Stimulated activated CD4-positive, alpha-beta T cell treated with anti-CD3 and anti-CD28 coated beads, Interleukin-15, amount 100 ng/mL, for 24 hours (primary cell): ENCODE measurements at regions not wholly inside any gene's neighbourhood (a gene's known extent, or its start where the extent isn't known, plus 50 kb on each side); places are given as distances from the start of the nearest gene placed in this dataset.
"Not testable (repeated sequence)": the region's sequence is repeated elsewhere in the genome, so short reads cannot be mapped to it uniquely, and the experiment has no call there.

ENCODE experiments used
- DNase-seq: peaks from one replicate; pipeline ENCODE4 v3.0.0-alpha.2; 2020

DNA sequence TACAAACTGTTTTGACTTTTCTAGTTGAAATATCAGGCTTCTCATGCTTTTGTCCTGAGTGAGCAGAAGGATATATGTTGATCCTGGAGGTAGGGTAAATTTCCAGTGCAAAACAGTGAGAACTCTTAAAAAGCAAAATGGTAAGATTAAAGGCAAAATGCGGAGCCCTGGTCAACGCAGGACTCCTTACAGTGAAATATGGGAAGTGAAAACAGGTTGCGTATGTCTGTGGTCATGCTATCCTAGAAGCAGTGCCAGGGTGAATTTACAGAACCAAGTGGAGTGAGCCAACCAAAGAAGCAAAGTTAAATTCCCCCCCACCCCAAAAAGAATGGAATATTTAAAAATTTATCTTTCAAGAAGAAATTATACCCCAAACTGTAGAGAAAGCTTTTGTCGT is 256.4 kb downstream of the NR2F2 start:
- DNase-seq: no peak

DNA sequence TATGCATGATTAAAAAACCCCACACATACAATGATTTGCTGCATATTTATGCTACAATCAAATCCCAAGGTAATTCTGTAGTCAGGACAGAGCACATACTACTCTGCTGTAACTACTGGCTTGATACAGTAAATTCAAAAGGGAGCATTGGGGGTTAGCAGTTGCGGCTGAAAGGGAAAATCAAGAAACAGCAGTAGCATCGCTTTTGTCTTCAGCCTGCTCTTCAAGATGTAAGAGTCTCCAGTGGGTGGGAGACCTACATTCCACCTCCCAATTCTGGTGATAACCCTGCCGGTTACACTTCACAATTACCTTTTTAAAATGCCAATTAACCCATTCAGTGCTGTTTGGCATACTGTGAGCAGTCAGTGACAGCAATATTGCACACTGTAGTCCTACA is 259.4 kb downstream of the NR2F2 start:
- DNase-seq: no peak

DNA sequence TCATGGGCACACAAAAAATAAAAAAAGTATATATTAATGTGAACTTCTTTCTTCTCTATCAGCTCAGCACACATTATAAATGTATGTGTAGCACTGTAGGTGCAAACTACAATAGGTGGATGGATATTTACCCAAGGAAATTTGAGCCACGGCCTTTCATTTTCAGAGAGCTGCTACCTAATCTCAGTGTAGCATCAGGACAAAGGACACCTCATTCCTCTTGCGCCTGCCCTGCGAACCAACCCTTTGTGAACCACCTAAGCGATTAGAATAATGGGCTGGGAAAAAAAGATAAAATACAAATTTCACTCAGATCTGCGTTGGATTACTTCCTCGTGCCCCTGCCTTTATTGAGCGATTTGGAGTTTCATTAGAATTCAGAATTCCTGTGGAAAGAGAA is 263.2 kb downstream of the NR2F2 start:
- no peak for DNase-seq

DNA sequence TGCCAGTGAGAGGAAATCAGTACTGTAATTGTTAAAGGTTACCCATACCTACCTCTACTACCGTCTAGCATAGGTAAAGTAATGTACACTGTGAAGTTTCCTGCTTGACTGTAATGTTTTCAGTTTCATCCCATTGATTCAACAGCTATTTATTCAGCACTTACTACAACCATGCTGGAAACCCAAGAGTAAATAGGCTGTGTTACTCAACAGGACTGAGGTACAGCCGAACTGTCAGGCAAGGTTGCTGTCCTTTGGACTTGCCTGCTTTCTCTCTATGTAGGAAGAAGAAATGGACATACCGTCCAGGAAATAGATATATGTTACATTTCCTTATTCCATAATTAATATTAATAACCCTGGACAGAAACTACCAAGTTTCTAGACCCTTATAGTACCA is 265.5 kb downstream of the NR2F2 start:
- DNase-seq: no peak

DNA sequence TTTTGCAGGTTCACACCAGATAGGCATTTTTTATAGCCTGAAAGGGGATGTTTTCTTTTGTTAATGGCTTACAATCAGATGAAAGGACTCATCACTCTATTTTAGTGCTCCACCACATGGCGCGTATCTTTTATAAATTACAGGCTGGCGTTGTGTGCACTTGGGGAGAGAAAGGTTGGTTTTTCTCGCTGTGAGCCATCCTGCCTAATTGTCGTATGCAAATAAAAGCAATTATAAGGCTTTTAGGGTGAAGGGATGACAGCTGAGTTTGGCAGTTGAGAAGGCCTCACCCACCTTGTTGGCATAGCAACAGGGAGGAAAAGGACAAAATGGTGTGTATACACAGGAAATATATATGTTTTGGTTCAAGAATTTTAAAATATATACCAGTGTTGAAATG is 268.0 kb downstream of the NR2F2 start:
- DNase-seq: no peak

DNA sequence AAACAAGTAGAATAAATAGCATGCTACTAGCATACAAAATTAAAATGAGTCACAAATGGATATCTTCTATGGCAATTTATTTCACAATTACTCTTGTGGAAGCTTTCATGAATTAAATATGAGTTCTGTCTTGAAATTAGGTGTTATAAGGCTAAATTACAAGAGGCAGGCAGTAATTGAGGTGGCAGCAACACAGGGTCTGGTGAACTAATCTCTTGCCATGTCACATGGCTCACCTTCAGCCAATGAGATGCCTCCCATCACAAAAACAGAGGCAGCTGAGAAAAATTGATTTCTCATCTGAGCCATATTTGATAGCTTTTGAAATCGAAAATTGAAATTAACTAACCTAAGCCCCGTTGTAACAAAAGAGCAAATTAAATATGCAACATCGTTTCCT is 268.8 kb downstream of the NR2F2 start:
- no peak for DNase-seq

DNA sequence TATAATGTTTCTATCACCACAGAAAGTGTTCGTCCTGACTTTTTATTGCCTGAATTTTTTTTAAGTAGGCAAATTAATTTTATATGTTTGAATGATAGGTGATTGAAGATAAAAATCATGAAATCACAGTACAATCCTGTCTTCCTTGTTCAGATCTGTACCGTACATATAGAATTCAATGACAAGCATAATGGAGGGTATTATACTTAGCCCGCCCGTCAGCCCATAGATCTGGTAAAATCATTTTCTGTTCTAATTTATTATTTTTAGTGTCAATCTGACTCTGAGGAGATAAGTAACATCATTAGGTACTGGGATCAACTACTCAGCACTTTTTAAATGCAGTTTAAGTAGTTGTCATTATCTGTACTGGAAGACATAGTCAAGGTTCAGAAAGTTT is 269.9 kb downstream of the NR2F2 start:
- DNase-seq: no peak

DNA sequence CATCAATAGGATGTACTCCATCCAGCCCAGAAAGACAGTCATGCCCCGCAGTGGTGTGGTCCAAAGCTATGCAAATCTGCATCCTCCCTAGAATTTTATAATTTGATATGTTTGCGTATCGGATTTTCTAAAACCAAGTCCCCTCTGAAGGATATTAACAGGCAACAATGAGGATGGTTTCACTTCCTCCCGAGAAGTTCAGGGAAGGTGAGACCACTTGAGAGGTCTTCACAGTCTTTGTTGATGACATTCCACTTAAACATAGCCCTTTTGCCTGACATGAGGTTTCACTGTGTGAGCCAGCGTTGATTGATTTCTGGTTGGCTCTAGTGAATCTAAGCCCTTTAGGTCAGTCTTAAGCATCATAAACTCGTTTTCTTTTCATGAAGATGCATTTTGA is 276.1 kb downstream of the NR2F2 start:
- no peak for DNase-seq

DNA sequence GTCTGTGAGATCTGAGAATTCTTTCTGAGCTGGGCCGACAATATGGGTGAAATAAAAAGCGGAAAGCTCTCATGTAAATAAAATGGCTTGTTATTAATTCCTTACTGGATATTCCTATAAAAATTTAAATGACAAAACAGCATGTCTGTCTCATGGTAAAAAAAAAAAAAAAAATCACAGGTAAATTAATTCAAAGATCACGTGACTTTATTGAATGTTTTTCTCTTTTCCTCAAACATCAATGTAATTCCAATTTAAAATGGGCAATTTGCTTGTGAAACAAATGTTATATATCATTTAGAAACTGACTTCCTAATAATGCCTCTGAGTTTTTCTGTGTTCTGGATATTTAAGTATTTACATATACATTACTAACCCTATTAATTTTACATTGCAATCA is 280.3 kb downstream of the NR2F2 start:
- DNase-seq: no peak

DNA sequence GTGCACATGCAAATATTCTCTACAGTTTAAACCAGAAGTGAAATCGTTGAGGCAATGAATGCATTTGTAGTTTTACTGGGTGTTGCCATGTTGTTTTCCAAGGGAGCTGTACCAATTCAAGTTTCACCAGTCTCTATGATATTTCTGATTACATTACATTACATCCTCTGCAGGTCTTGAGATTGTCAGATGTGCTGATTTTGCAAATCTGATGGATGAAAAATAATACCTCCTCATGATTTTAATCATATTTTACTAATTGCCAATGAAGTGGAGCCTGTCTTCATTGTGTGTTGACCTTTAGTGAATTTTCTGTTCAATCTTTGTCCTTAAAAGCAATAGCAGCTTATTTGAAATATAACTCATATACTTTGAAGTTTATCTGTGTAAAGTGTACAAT is 282.4 kb downstream of the NR2F2 start:
- DNase-seq: no peak

DNA sequence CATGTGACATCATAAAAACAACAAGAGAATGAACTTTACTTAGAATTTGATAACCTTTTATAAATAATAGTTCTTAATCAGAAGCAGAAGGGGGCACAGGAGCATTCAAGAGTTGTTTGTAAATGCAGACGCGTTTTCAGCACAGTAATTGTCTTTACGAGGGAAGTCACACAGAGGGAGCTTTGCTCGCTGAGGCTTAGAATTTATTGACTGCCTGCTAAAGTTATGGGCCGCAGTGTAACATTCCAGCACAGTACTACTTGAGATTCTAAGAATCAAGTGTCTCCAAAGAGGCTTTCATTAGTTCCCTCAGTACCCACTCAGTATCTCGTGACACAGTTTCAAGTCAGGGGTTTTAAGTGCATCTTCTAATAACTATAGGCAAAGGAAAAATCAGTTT is 288.7 kb downstream of the NR2F2 start:
- no peak for DNase-seq

DNA sequence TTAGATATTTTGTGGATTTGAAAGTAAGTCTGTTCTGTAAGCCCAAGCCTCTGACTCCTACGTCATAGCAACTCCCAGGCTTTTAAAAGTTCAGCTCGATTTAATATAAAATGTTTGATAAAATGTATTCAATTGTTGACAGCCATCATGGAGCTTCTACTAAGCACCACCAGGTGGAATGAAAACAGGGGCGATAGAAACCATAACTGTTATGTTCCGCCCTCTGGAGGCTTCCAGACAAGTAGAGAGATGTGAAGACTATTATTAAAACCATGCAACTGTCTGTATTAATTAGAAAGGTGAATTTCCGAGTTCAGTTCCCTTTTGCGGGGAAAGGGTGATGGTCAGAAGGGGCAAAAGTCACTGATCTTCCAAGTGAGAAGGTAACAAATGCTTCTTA is 292.2 kb downstream of the NR2F2 start:
- DNase-seq: no peak

DNA sequence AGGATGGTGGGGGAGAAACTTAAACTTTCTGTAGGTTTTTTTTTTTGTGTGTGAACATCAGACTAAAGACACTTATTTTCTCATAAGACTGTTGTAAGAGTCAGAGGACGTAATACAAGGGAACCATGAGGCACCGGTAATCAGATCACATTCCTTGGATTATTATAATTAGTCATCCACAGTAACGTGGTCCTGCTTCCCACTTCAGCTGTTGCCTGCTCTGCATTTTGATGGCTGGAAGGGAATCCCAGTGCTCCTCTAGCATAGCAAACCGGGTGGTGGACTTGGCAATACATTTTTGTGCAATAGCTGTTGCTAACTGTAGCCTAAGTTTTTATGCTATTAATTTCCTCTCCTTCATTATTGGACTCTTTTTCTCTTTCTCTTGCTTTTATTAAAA is 294.8 kb downstream of the NR2F2 start:
- no peak for DNase-seq

DNA sequence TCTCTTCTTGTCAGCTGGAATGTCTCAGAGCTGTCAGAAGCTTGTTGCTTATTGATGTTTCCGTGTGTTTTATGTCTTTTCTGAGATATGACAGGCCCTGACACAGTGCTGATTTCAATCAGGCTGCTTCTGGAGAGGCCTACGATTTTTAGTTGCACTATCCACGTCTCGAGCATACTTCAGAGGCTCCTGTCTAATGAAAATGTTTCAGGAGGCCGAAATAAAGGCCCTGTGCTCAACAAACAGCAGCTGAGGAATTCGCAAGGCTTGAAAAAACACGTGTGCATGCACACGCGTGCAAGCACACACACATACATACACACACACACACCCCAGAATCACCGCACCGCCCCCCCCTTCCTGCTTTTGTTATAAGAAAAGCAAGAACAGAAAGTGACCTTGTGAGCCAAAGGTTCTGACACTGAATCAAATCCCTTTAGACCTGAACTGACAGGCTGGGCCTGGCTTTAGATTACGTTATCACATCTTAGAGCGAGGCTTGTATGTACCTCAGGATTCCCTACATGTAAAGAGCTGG is 296.6 kb downstream of the NR2F2 start:
- DNase-seq: no peak

DNA sequence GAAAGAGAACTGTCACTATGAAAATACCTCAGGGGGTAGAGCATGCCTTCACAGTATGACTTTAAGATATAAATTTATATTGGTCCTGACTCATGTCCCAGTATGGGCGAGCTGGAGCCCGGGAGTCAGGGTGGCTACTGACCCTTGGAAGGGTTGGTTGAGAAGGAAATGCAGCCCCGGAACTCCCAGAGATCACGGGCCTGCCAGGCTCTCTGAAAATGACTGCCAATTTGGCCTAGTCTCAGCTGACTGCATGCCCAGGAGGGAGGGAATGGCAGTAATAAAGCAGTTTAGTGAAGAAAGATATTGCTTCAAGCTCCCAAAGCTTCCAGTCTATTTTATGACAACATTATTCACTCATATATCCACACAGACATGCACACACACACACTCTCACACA is 299.0 kb downstream of the NR2F2 start:
- DNase-seq: no peak

DNA sequence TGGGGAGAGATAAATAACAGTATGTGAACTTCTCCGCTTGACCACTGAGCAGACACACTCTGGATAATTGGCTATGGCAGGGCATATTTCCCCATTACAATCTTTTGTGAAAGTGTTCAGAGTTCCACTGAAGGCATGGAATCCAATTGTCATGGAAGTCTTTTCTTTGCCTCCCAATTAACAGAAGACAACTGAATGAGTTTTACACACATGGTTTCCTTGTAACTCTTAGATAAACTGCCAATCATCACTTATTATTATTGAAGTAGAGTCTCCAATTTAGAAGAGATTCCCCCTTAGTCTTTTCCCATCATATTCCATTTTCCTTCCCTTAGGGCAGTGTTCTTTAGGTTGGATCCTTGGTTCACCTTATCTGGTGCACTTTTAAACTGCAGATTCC is 308.3 kb downstream of the NR2F2 start:
- DNase-seq: no peak

DNA sequence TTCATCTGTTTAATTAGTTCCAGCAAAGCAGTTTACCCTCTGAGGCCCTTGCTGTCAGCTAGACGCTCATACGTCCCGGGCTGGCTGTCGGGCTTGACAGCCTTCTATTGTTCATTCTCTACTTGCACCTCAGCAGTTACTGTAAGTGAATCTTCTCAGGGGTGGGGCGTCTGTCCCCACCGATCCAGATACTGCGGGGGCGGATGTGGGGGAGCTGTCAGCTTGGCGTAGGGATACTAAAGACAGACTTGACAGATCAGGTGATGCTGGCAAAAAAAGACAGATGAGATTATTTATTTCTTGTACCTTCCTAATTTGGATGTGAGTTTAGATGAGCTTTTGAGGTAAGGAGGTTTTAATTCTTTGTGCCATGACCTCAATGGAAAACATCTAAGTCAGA is 315.3 kb downstream of the NR2F2 start:
- no peak for DNase-seq

DNA sequence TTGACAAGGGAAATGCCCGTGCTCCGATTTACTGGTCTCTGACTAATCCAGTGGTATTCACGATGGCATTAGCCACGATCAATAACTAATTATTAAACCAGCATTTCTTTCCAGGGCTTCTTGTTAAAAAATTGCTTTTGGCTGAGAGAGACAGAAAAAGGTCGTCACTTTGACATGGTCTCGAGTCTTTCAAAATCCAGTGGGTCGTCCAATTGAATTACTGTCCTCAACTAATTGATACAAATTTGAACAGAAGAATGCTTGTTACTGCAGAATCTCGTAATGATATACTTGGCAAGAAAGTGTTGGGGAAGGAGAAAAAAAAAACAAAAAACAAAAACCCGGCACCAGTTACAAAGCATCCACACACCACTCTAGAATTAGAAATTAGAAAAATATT is 318.4 kb downstream of the NR2F2 start:
- no peak for DNase-seq

DNA sequence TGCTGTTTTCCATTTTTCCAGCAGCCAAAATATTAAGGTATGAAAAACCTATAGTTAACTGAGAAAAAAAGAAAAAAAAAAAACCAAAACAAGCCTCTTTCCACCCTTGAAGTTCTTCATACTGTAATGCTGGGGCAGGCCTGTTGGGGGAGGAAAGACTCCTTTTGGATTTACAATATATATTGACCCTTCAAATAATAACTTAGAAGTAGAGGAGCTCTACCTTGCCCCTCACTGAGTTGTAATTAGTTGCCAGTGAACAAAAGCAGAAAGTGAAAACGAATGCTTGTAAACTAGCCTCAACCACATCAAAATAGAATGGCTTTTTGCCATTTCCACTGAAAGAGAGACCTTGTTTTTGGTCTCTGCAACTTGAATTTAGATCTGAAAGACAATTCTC is 326.6 kb downstream of the NR2F2 start:
- DNase-seq: no peak

DNA sequence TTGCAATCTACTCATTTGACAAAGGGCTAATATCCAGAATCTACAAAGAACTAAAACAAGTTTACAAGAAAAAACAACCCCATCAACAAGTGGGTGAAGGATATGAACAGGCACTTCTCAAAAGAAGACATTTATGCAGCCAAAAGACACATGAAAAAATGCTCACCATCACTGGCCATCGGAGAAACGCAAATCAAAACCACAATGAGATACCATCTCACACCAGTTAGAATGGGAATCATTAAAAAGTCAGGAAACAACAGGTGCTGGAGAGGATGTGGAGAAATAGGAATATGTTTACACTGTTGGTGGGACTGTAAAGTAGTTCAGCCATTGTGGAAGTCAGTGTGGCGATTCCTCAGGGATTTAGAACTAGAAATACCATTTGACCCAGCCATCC is 336.5 kb downstream of the NR2F2 start:
- DNase-seq: not testable (repeated sequence)

DNA sequence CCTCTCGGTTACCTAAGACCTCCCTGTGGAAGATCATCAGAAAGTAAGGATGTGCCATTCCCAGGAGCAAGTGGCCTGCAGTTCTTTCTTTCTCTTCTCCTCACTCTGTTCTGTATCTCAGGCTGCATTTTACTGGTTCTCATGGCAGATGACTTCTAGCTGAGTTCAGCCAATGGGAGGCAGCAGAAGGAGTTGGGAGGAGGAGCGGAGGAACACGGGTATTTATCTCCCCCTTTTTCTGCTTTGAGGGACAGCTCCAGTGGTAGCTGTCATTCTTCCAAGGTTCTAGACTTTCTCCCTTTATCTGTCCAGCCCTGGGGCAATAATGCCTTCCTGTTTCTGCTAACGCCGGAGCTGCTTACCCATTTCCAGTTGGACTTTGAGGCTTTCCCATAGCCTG is 339.9 kb downstream of the NR2F2 start:
- DNase-seq: no peak

DNA sequence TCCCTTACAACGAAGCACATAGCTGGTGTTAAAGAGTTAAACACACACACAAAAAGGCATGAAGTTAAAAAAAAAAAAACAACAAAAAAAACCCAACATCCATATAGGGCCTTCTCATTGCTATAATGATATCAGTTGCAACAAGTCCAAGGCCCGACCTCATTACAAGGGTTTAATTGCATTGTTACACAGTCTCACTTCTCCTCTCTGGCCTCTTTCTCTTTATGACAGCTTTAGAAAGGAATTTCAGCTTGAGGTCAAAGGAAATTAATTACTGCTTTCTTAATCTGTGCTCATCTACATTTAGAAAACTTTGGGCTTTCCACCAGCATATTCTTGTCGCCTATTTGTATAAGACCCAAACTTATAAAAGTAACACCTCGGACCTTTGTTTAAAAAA is 342.1 kb downstream of the NR2F2 start:
- no peak for DNase-seq

DNA sequence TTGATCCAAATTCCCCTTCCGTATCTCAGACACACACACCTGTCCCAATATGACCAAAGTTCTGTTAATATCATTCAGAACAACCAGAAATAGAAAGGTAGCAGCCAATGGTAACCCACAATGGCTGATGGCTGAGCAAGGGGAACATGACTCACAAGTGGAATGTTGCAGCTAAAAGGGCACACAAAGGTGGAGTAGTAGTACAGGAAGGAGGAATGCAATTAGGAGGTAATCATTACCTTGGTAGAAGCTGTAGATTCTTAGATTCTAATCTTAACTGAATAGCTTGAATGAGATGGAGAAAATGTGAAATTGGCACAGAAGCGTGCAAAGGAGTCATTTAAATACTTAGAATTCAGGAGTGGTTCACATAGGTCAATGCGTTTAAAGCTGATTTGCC is 347.9 kb downstream of the NR2F2 start:
- no peak for DNase-seq

DNA sequence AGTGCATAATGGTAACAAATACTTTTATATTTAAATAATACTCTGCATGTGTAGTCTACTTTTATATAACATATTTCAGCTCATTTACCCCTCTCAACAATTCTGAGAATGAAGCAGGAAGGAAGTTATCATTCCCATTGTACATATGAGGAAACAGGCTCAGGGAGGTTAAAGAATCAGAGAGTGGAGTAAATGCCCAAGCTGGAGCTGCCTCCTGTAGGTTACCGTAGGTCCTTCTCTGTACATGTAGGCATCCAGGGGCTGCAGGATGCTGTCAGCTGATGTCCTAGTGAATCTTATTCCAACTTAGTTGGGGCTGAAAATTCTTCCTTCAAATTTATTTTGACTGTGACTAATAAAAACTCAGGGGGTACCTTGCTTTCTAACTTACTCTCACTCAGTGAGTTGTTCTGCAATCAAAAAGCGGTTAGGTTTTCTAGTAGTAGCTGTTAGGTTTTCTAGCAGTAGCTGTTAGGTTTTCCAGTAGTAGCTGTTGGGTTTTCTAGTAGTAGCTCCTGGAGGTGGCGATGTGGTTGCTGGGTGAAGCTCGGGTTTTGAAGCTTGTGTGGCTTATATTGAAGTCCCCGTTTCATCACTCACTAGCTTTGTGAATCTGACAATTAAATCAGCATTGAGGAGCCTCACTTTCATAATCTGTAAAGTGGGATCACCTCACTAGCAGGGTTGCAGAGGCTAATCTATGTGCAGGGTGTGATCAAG is 357.0 kb downstream of the NR2F2 start:
- no peak for DNase-seq

DNA sequence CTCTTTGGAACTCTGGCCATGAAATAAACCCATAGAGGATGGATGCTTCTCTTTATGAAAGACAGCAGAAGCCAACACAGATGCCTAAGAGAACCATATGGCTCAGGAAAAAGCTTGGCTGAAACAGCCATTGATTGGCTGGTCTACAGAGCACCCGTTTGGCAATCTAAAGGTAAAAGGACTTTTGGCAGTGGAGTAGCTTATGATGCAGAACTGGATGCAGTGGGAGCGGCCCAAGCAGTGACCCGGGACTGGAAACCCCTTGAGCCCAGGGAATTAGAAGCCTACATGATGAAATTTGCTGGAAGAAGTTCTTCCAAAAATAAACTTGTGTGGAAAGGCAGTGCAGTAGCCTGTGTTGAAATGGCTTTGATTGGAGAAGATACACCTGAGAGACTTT is 360.2 kb downstream of the NR2F2 start:
- DNase-seq: no peak

DNA sequence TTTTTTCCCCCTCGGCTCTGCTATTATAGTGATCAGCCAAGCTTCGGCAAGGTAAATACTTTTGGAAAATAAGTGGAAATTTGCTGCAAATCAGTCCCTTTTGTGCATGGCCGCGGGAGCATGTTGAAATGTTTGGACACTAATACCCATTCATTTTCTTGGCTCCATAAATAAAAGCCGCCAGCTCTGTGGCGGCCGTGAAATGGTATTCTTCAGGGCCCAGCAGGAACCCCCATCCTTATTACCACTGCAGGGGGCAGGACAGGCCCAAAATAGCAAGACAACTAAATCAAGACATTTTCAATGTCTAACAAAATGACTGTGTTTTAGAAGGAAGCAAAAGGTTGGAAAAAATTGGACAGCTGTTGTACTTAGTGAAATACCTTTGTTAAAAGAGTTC is 362.3 kb downstream of the NR2F2 start:
- no peak for DNase-seq
